Muscle of leg (tissue), 3 donors: ENCODE measurements at regions not wholly inside any gene's neighbourhood (a gene's known extent, or its start where the extent isn't known, plus 50 kb on each side); places are given as distances from the start of the nearest gene placed in this dataset.

Experiments used
- DNase-seq: peaks from one replicate; pipeline ENCODE4 v3.0.0; 2013
- H3K27ac ChIP-seq: one replicate; pipeline ENCODE4 v1.5.1; 2013; ENCODE audit warnings: mild to moderate bottlenecking, low read length, control low read depth
- H3K27me3 ChIP-seq: one replicate; pipeline ENCODE4 v1.6.1; 2013; ENCODE audit warnings: low read length; ENCODE audit not compliant: control insufficient read depth, insufficient read depth
- H3K36me3 ChIP-seq: one replicate; pipeline ENCODE4 v1.6.1; 2013; ENCODE audit warnings: low read length; ENCODE audit not compliant: control insufficient read depth, insufficient read depth
- H3K4me1 ChIP-seq: one replicate; pipeline ENCODE4 v1.6.1; 2013; ENCODE audit warnings: low read length; ENCODE audit not compliant: control insufficient read depth, insufficient read depth
- H3K4me3 ChIP-seq: one replicate; pipeline ENCODE4 v1.5.1; 2013; ENCODE audit warnings: low read length, control low read depth
- H3K9me3 ChIP-seq: replicated peaks from 2 replicates; pipeline ENCODE4 v1.6.1; 2013; ENCODE audit warnings: low read depth, low read length; ENCODE audit not compliant: control insufficient read depth
- WGBS: methylation state at CpG from one replicate; pipeline ENCODE4 v1.1.5; 2013; ENCODE audit warnings: missing lambda C conversion rate; ENCODE audit not compliant: insufficient coverage; 5-methylcytosine and 5-hydroxymethylcytosine counted together

GRCh38 chr12:25785134-25785533 is 173.3 kb upstream of the RASSF8 start:
- WGBS: no CpG with 5 or more reads among the region's 4 CpGs
- H3K27ac ChIP-seq: no peak overlapping the region
- H3K27me3 ChIP-seq: no peaks in the 10 kb centered on the region
- no peaks in the 10 kb centered on the region for H3K4me1 ChIP-seq
- H3K4me3 ChIP-seq: no peak overlapping the region
- H3K36me3 ChIP-seq: no peaks in the 10 kb centered on the region
- no peak for DNase-seq
- no peaks in the 10 kb centered on the region for H3K9me3 ChIP-seq

- H3K4me1 ChIP-seq: no peaks in the 10 kb centered on the region
- peak; percentile 77 for DNase-seq
- H3K36me3 ChIP-seq: no peaks in the 10 kb centered on the region
- H3K9me3 ChIP-seq: no peaks in the 10 kb centered on the region
- no peaks in the 10 kb centered on the region for H3K27me3 ChIP-seq
- H3K4me3 ChIP-seq: no peak overlapping the region
- no CpG with 5 or more reads among the region's 2 CpGs for WGBS
- no peak overlapping the region for H3K27ac ChIP-seq
These were observed 170.8 kb upstream of the RASSF8 start for GRCh38 chr12:25787701-25788100.

GRCh38 chr12:25788707-25789442 is 169.6 kb upstream of the RASSF8 start:
- DNase-seq: peak; percentile 39
- no CpG with 5 or more reads among the region's 1 CpG for WGBS
- Histone ChIP-seq H3K36me3 (no peaks in the 10 kb centered on the region), H3K27ac (peak overlapping the region; percentile 36), H3K27me3 (no peaks in the 10 kb centered on the region), H3K9me3 (no peaks in the 10 kb centered on the region), H3K4me1 (no peaks in the 10 kb centered on the region), H3K4me3 (no peak overlapping the region)

GRCh38 chr12:25789541-25789944 is 168.9 kb upstream of the RASSF8 start:
- Histone ChIP-seq H3K27ac (peak overlapping the region; percentile 30), H3K36me3 (no peaks in the 10 kb centered on the region), H3K27me3 (no peaks in the 10 kb centered on the region), H3K9me3 (no peaks in the 10 kb centered on the region), H3K4me1 (no peaks in the 10 kb centered on the region), H3K4me3 (no peak overlapping the region)
- DNase-seq: peak; percentile 96
- whole genome bisulfite sequencing: 22% methylated on average over 2 of the region's 4 CpGs

GRCh38 chr12:25792031-25792430 is 166.5 kb upstream of the RASSF8 start:
- Histone ChIP-seq H3K4me1 (no peaks in the 10 kb centered on the region), H3K4me3 (no peak overlapping the region), H3K27me3 (no peaks in the 10 kb centered on the region), H3K27ac (no peak overlapping the region), H3K36me3 (no peaks in the 10 kb centered on the region), H3K9me3 (no peaks in the 10 kb centered on the region)
- DNase-seq: no peak
- WGBS: no CpG with 5 or more reads among the region's 1 CpG

DNA sequence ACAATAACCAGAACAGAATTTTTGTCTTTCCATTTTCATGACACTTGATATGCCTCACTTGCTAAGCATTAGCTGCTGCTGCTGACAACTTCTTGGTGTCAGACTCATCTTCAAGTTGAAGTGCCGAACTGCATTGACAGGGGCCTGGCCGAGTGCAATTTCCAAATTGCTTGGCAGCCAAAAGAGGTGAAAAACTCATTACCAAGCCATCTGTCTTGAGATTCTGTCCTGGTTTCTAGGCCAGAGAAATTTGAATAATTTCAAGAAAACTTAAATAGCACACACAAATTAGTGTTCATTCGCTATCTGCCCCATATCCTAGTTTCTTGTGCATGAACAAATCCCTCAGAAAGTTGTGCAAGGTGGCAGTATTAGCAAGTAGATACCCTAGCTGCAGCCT is 165.3 kb upstream of the RASSF8 start:
- H3K4me1 ChIP-seq: no peaks in the 10 kb centered on the region
- H3K9me3 ChIP-seq: no peaks in the 10 kb centered on the region
- 65% methylated on average over 2 of the region's 3 CpGs for WGBS
- H3K27me3 ChIP-seq: no peaks in the 10 kb centered on the region
- DNase-seq: no peak
- H3K27ac ChIP-seq: no peak overlapping the region
- no peaks in the 10 kb centered on the region for H3K36me3 ChIP-seq
- no peak overlapping the region for H3K4me3 ChIP-seq

- Histone ChIP-seq H3K27ac (no peak overlapping the region), H3K4me3 (no peak overlapping the region), H3K36me3 (no peaks in the 10 kb centered on the region), H3K27me3 (no peaks in the 10 kb centered on the region), H3K9me3 (no peaks in the 10 kb centered on the region), H3K4me1 (no peaks in the 10 kb centered on the region)
- DNase-seq: no peak
- 77% methylated on average over 1 of the region's 3 CpGs for WGBS
These were observed 163.9 kb upstream of the RASSF8 start for GRCh38 chr12:25794571-25794970.

DNA sequence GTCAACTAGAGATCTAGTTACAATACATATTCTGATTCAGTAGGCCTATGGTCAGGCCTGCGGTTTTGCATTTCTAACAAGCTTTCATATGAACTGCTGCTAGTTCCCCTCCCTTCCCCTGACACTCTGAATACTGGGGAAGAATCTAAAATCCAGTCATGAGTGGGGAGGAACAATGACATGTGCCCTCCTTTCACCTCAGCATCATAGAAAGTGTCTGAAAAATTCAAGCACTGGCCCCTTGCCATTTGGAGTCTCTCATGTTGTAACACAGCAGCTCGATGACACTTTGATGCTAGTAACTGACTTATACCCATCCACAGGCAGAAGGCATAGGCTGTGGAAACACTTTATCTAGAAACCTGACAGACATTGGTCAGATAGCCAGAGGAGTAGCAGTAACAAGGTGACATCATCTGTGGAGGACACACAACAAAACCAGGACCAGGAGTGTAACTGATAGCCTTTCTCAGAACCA is 161.9 kb upstream of the RASSF8 start:
- Histone ChIP-seq H3K36me3 (no peaks in the 10 kb centered on the region), H3K27ac (no peak overlapping the region), H3K27me3 (no peaks in the 10 kb centered on the region), H3K4me1 (no peaks in the 10 kb centered on the region), H3K4me3 (no peak overlapping the region), H3K9me3 (no peaks in the 10 kb centered on the region)
- 50% methylated on average over 1 of the region's 2 CpGs for WGBS
- DNase-seq: no peak

DNA sequence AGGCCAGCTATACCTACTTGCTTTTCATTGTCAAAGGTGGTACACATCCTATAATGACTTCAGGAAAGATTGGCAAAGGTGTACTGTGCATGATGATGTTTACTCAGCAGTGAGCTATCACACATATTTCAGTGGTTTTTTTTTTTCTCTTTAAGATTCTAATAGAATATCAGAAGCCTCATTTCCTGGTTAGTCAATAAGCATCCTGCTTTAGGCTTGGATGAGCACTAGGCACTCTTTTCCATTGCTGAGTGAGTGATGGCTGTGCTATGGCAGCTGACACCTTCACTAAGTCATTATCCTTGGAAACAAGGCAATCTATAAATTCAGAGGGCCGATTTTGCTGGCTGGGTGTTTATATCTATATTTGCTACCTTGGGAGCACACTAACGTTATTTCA is 161.1 kb upstream of the RASSF8 start:
- H3K27me3 ChIP-seq: no peaks in the 10 kb centered on the region
- H3K36me3 ChIP-seq: no peaks in the 10 kb centered on the region
- H3K27ac ChIP-seq: no peak overlapping the region
- WGBS: no CpG with 5 or more reads among the region's 2 CpGs
- no peak overlapping the region for H3K4me3 ChIP-seq
- H3K4me1 ChIP-seq: no peaks in the 10 kb centered on the region
- DNase-seq: no peak
- no peaks in the 10 kb centered on the region for H3K9me3 ChIP-seq

GRCh38 chr12:25797949-25798348 is 160.5 kb upstream of the RASSF8 start:
- Histone ChIP-seq H3K27ac (no peak overlapping the region), H3K9me3 (no peaks in the 10 kb centered on the region), H3K4me1 (no peaks in the 10 kb centered on the region), H3K4me3 (no peak overlapping the region), H3K36me3 (no peaks in the 10 kb centered on the region), H3K27me3 (no peaks in the 10 kb centered on the region)
- no CpG with 5 or more reads among the region's 4 CpGs for WGBS
- DNase-seq: no peak

GRCh38 chr12:25800101-25800500 is 158.4 kb upstream of the RASSF8 start:
- WGBS: no CpG with 5 or more reads among the region's 1 CpG
- H3K4me3 ChIP-seq: no peak overlapping the region
- no peaks in the 10 kb centered on the region for H3K4me1 ChIP-seq
- H3K36me3 ChIP-seq: no peaks in the 10 kb centered on the region
- no peaks in the 10 kb centered on the region for H3K27me3 ChIP-seq
- DNase-seq: no peak
- no peaks in the 10 kb centered on the region for H3K9me3 ChIP-seq
- H3K27ac ChIP-seq: no peak overlapping the region
